HepG2 (cell line): ENCODE measurements at regions not wholly inside any gene's neighbourhood (a gene's known extent, or its start where the extent isn't known, plus 50 kb on each side); places are given as distances from the start of the nearest gene placed in this dataset.

ENCODE experiments used
- CCDC6 ChIP-seq: sonication (generic); formaldehyde crosslinking; IDR thresholded peaks from 2 replicates; pipeline ENCODE4 v1.8.1; 2022; ENCODE audit warnings: mild to moderate bottlenecking, missing genetic modification reagents, moderate library complexity
- CHD2 ChIP-seq: IDR thresholded peaks from 2 replicates; pipeline ENCODE4 v1.6.1; 2011; ENCODE audit warnings: low read depth, low read length, improper control_type of control experiment
- FOSL2 ChIP-seq: sonication (generic); formaldehyde crosslinking; IDR thresholded peaks from 2 replicates; pipeline ENCODE4 v1.4.0; 2020; ENCODE audit warnings: missing genetic modification reagents
- JUND ChIP-seq: sonication (generic); formaldehyde crosslinking; IDR thresholded peaks from 2 replicates; pipeline ENCODE4 v1.8.0; 2022; ENCODE audit warnings: mild to moderate bottlenecking, missing genetic modification reagents
- MAFG ChIP-seq: sonication (generic); formaldehyde crosslinking; IDR thresholded peaks from 2 replicates; pipeline ENCODE4 v1.5.1; 2020; ENCODE audit warnings: mild to moderate bottlenecking, missing genetic modification reagents
- ONECUT2 ChIP-seq: sonication (generic); formaldehyde crosslinking; IDR thresholded peaks from 2 replicates; pipeline ENCODE4 v1.4.0; 2020; ENCODE audit warnings: missing genetic modification reagents
- RAD21 ChIP-seq: fragments of 450-650 bp; formaldehyde crosslinking; IDR thresholded peaks from 2 replicates; pipeline ENCODE4 v1.5.0; 2020; ENCODE audit warnings: mild to moderate bottlenecking
- SAP130 ChIP-seq: IDR thresholded peaks from 2 replicates; pipeline ENCODE4 v1.6.1; 2016; ENCODE audit warnings: low read depth
- STAT5B ChIP-seq: sonication (generic); formaldehyde crosslinking; IDR thresholded peaks from 2 replicates; pipeline ENCODE4 v1.4.0; 2020; ENCODE audit warnings: missing genetic modification reagents
- ZBTB21 ChIP-seq: sonication (generic); formaldehyde crosslinking; IDR thresholded peaks from 2 replicates; pipeline ENCODE4 v1.4.0; 2020; ENCODE audit warnings: missing genetic modification reagents
- ZFP36L1 ChIP-seq: sonication (generic); formaldehyde crosslinking; IDR thresholded peaks from 2 replicates; pipeline ENCODE4 v1.8.0; 2022; ENCODE audit warnings: mild to moderate bottlenecking, missing genetic modification reagents, moderate library complexity
- ZIK1 ChIP-seq: sonication (generic); formaldehyde crosslinking; IDR thresholded peaks from 2 replicates; pipeline ENCODE4 v1.5.0; 2020; ENCODE audit warnings: mild to moderate bottlenecking, low read depth, missing genetic modification reagents, borderline replicate concordance
- ZNF468 ChIP-seq: sonication (generic); formaldehyde crosslinking; IDR thresholded peaks from 2 replicates; pipeline ENCODE4 v1.8.0; 2022; ENCODE audit warnings: mild to moderate bottlenecking, moderate library complexity, missing genetic modification reagents
- ZNF557 ChIP-seq: sonication (generic); formaldehyde crosslinking; IDR thresholded peaks from 2 replicates; pipeline ENCODE4 v1.4.0; 2020; ENCODE audit warnings: missing genetic modification reagents
- ZNF670 ChIP-seq: sonication (generic); formaldehyde crosslinking; IDR thresholded peaks from 2 replicates; pipeline ENCODE4 v1.8.0; 2022; ENCODE audit warnings: mild to moderate bottlenecking, missing genetic modification reagents, borderline replicate concordance
- ZNF781 ChIP-seq: sonication (generic); formaldehyde crosslinking; IDR thresholded peaks from 2 replicates; pipeline ENCODE4 v1.5.1; 2020; ENCODE audit warnings: borderline replicate concordance, mild to moderate bottlenecking, missing genetic modification reagents; ENCODE audit errors: not compliant biosample characterization
- ZSCAN12 ChIP-seq: sonication (generic); formaldehyde crosslinking; IDR thresholded peaks from 2 replicates; pipeline ENCODE4 v1.9.0; 2021; ENCODE audit warnings: mild to moderate bottlenecking, missing genetic modification reagents
- ZSCAN30 ChIP-seq: sonication (generic); formaldehyde crosslinking; IDR thresholded peaks from 2 replicates; pipeline ENCODE4 v1.5.0; 2020; ENCODE audit warnings: mild to moderate bottlenecking, missing genetic modification reagents
- TF ChIP-seq, protein P1 (sequence below): sonication (generic); formaldehyde crosslinking; IDR thresholded peaks from 2 replicates; pipeline ENCODE4 v1.5.0; 2020; ENCODE audit warnings: missing genetic modification reagents, mild to moderate bottlenecking, borderline replicate concordance
- TF ChIP-seq, protein P2 (sequence below): sonication (generic); formaldehyde crosslinking; IDR thresholded peaks from 2 replicates; pipeline ENCODE4 v1.8.0; 2022; ENCODE audit warnings: mild to moderate bottlenecking, missing genetic modification reagents
- TF ChIP-seq, protein P3 (sequence below): sonication (generic); formaldehyde crosslinking; conservative IDR thresholded peaks from 2 replicates; pipeline ENCODE4 v1.4.0; 2020; ENCODE audit warnings: missing genetic modification reagents
- TF ChIP-seq, protein P4 (sequence below): sonication (generic); formaldehyde crosslinking; IDR thresholded peaks from 2 replicates; pipeline ENCODE4 v1.5.0; 2020; ENCODE audit warnings: mild to moderate bottlenecking, missing genetic modification reagents
- TF ChIP-seq, protein P5 (sequence below): sonication (generic); formaldehyde crosslinking; IDR thresholded peaks from 2 replicates; pipeline ENCODE4 v1.5.0; 2020; ENCODE audit warnings: missing genetic modification reagents

DNA sequence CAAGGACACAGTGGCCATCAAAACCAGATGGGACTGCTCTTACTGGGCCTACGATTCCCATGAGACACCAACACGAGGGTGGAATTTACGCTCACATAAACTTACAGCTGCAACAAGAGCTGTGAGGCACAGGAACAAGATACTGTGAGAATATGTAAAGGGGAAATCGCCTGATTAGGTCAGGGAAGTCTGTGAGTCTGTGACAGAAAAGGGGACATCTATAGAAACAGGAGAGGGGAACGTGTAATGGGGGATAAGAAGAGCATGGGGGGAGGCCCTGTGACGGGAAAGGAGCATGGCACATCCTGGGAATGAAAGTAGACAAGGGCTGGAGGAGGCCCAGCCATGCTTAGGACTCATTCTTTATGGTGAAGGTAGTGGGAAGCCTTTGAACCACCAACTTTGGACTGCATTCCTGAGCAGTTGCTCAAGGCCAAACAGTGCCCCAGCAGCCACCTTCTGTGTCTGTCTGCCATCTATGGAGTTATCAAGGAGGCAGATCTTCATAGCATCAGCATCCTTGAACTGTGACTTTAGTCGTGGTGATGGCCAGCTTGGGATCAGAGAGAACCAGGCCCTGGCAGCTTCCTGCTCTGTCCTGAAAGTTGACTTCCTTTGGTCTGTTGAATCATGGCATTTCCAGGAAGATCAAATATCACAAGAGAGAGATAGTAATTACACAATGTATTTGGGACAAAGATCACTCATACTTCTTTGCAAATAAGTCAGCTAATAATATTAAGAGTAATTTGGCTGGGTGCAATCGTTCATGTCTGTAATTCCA, 87.9 kb upstream of the FAM169A start (continued):
- TF ChIP-seq, protein P1, sequence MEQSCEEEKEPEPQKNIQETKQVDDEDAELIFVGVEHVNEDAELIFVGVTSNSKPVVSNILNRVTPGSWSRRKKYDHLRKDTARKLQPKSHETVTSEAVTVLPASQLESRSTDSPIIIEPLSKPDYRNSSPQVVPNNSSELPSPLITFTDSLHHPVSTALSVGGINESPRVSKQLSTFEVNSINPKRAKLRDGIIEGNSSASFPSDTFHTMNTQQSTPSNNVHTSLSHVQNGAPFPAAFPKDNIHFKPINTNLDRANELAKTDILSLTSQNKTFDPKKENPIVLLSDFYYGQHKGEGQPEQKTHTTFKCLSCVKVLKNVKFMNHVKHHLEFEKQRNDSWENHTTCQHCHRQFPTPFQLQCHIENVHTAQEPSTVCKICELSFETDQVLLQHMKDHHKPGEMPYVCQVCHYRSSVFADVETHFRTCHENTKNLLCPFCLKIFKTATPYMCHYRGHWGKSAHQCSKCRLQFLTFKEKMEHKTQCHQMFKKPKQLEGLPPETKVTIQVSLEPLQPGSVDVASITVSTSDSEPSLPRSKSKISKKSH (CRISPR knock-in tag), result no peak
- TF ChIP-seq ZIK1 (CRISPR knock-in tag) (no peak), ZNF557 (CRISPR knock-in tag) (no peak), ZSCAN30 (CRISPR knock-in tag) (no peak), ZNF468 (CRISPR knock-in tag) (no peak), ZSCAN12 (CRISPR knock-in tag) (no peak), ZNF670 (CRISPR knock-in tag) (no peak), ZBTB21 (0 out of 2 replicates have a peak, but pooled peaks have one; percentile 20), MAFG (CRISPR knock-in tag) (no peak), CCDC6 (CRISPR knock-in tag) (no peak), ONECUT2 (0 out of 2 replicates have a peak, but pooled peaks have one; percentile 6), JUND (no peak), SAP130 (CRISPR knock-in tag) (peak; percentile 79), ZNF781 (CRISPR knock-in tag) (no peak), RAD21 (CRISPR knock-in tag) (no peak), CHD2 (no peak), ZFP36L1 (CRISPR knock-in tag) (no peak), STAT5B (no peak), FOSL2 (CRISPR knock-in tag) (peak; percentile 95)
- TF ChIP-seq, protein P2, sequence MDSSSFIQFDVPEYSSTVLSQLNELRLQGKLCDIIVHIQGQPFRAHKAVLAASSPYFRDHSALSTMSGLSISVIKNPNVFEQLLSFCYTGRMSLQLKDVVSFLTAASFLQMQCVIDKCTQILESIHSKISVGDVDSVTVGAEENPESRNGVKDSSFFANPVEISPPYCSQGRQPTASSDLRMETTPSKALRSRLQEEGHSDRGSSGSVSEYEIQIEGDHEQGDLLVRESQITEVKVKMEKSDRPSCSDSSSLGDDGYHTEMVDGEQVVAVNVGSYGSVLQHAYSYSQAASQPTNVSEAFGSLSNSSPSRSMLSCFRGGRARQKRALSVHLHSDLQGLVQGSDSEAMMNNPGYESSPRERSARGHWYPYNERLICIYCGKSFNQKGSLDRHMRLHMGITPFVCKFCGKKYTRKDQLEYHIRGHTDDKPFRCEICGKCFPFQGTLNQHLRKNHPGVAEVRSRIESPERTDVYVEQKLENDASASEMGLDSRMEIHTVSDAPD (CRISPR knock-in tag), result peak; percentile 78
- TF ChIP-seq, protein P3, sequence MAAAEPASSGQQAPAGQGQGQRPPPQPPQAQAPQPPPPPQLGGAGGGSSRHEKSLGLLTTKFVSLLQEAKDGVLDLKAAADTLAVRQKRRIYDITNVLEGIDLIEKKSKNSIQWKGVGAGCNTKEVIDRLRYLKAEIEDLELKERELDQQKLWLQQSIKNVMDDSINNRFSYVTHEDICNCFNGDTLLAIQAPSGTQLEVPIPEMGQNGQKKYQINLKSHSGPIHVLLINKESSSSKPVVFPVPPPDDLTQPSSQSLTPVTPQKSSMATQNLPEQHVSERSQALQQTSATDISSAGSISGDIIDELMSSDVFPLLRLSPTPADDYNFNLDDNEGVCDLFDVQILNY (CRISPR knock-in tag), result no peak
- TF ChIP-seq, protein P4, sequence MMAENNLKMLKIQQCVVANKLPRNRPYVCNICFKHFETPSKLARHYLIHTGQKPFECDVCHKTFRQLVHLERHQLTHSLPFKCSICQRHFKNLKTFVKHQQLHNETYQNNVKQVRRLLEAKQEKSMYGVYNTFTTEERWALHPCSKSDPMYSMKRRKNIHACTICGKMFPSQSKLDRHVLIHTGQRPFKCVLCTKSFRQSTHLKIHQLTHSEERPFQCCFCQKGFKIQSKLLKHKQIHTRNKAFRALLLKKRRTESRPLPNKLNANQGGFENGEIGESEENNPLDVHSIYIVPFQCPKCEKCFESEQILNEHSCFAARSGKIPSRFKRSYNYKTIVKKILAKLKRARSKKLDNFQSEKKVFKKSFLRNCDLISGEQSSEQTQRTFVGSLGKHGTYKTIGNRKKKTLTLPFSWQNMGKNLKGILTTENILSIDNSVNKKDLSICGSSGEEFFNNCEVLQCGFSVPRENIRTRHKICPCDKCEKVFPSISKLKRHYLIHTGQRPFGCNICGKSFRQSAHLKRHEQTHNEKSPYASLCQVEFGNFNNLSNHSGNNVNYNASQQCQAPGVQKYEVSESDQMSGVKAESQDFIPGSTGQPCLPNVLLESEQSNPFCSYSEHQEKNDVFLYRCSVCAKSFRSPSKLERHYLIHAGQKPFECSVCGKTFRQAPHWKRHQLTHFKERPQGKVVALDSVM (CRISPR knock-in tag), result no peak
- TF ChIP-seq, protein P5, sequence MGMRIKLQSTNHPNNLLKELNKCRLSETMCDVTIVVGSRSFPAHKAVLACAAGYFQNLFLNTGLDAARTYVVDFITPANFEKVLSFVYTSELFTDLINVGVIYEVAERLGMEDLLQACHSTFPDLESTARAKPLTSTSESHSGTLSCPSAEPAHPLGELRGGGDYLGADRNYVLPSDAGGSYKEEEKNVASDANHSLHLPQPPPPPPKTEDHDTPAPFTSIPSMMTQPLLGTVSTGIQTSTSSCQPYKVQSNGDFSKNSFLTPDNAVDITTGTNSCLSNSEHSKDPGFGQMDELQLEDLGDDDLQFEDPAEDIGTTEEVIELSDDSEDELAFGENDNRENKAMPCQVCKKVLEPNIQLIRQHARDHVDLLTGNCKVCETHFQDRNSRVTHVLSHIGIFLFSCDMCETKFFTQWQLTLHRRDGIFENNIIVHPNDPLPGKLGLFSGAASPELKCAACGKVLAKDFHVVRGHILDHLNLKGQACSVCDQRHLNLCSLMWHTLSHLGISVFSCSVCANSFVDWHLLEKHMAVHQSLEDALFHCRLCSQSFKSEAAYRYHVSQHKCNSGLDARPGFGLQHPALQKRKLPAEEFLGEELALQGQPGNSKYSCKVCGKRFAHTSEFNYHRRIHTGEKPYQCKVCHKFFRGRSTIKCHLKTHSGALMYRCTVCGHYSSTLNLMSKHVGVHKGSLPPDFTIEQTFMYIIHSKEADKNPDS (CRISPR knock-in tag), result no peak
